Large intestine (tissue), 3 donors: ENCODE measurements at regions not wholly inside any gene's neighbourhood (a gene's known extent, or its start where the extent isn't known, plus 50 kb on each side); places are given as distances from the start of the nearest gene placed in this dataset.

Experiments
- DNase-seq, 2 donors: peaks; one replicate each; pipeline versions ENCODE4 v3.0.0 to v3.0.0-alpha.2; 2013
- H3K27ac ChIP-seq: one replicate; pipeline ENCODE4 v1.5.1; 2013; ENCODE audit warnings: low read length
- H3K27me3 ChIP-seq: 2 replicates; pipeline ENCODE4 v1.6.1; 2013; ENCODE audit warnings: low read length; ENCODE audit not compliant: control insufficient read depth, insufficient read depth
- H3K36me3 ChIP-seq: 2 replicates; pipeline ENCODE4 v1.6.1; 2013; ENCODE audit warnings: low read length; ENCODE audit not compliant: control insufficient read depth, insufficient read depth
- H3K4me1 ChIP-seq: one replicate; pipeline ENCODE4 v1.6.1; 2013; ENCODE audit warnings: low read length; ENCODE audit not compliant: control insufficient read depth, insufficient read depth
- H3K4me3 ChIP-seq: one replicate; pipeline ENCODE4 v1.5.1; 2013; ENCODE audit warnings: low read length
- H3K9me3 ChIP-seq: one replicate; pipeline ENCODE4 v1.6.1; 2013; ENCODE audit warnings: mild to moderate bottlenecking, low read depth, low read length, moderate library complexity; ENCODE audit not compliant: control insufficient read depth
- WGBS: methylation state at CpG from one replicate; pipeline ENCODE4 v1.1.5; 2013; ENCODE audit warnings: low lambda C conversion rate; ENCODE audit not compliant: insufficient coverage; 5-methylcytosine and 5-hydroxymethylcytosine counted together

DNA sequence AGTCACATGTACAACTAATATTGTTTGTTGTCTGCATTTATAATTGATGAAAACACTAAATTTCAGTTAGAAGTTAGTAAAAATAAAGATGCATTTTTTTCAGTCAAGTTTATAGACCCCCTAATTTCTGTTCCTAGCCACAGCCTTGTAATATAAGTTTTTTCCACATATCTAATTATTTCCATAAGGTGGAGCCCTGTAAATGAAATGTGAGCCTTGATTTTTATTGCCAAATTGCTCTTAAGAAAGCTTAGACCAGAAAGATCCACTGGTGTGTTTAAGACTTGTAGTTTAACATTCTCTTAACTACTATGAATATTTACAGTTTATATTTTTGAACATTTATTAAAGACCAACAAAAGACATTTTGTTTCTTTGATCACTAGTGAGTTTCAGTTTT lies 322.1 kb upstream of the RGS6 start:
- Histone ChIP-seq H3K36me3 (no peaks in the 10 kb centered on the region), H3K27ac (no peak overlapping the region), H3K4me1 (no peaks in the 10 kb centered on the region), H3K4me3 (no peak overlapping the region), H3K9me3 (peaks cover 3% of the 10 kb centered on the region), H3K27me3 (no peaks in the 10 kb centered on the region)
- no peak for DNase-seq

GRCh38 chr14:71610797-71611196 lies 321.4 kb upstream of the RGS6 start:
- no peak overlapping the region for H3K4me3 ChIP-seq
- WGBS = no CpG with 5 or more reads among the region's 1 CpG
- no peak for DNase-seq
- no peaks in the 10 kb centered on the region for H3K9me3 ChIP-seq
- H3K36me3 ChIP-seq = no peaks in the 10 kb centered on the region
- no peaks in the 10 kb centered on the region for H3K4me1 ChIP-seq
- no peaks in the 10 kb centered on the region for H3K27me3 ChIP-seq
- H3K27ac ChIP-seq = no peak overlapping the region

- Histone ChIP-seq H3K9me3 (no peaks in the 10 kb centered on the region), H3K36me3 (no peaks in the 10 kb centered on the region), H3K27ac (no peak overlapping the region), H3K4me1 (no peaks in the 10 kb centered on the region), H3K27me3 (no peaks in the 10 kb centered on the region), H3K4me3 (no peak overlapping the region)
- DNase-seq = no peak
- WGBS = no CpG with 5 or more reads among the region's 1 CpG
Measured at GRCh38 chr14:71613168-71613567, 319.1 kb upstream of the RGS6 start.

GRCh38 chr14:71616013-71616412 lies 316.2 kb upstream of the RGS6 start:
- peaks cover 4% of the 10 kb centered on the region for H3K36me3 ChIP-seq
- no peaks in the 10 kb centered on the region for H3K27me3 ChIP-seq
- no peak overlapping the region for H3K27ac ChIP-seq
- no peak overlapping the region for H3K4me3 ChIP-seq
- H3K9me3 ChIP-seq = no peaks in the 10 kb centered on the region
- 100% methylated on average over 2 of the region's 2 CpGs for WGBS
- DNase-seq = no peak
- no peaks in the 10 kb centered on the region for H3K4me1 ChIP-seq

DNA sequence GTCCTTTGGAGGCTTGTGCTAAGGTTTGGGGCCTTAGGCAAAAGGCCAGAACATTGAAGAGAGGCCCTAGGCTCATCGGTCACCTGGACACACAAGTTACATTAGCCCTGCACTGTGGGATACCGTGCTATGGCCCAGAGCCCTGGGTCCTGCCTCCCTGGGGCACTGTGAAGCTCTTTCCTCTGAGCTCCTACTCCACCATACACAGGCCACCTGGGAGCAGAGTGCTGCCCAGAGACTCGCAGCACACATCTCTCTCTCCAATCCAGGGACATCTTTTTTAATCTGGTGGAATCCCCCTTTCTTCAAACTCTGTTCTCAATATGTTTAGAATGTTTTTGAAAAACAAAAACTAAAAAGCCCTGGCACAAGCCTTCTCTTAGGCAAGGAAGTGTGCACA lies 314.2 kb upstream of the RGS6 start:
- WGBS = no CpG with 5 or more reads among the region's 3 CpGs

GRCh38 chr14:71618716-71619115 lies 313.5 kb upstream of the RGS6 start:
- WGBS = 100% methylated on average over 3 of the region's 5 CpGs
- H3K4me3 ChIP-seq = no peak overlapping the region
- no peaks in the 10 kb centered on the region for H3K4me1 ChIP-seq
- DNase-seq = no peak
- no peak overlapping the region for H3K27ac ChIP-seq
- H3K36me3 ChIP-seq = peaks cover 5% of the 10 kb centered on the region
- H3K9me3 ChIP-seq = no peaks in the 10 kb centered on the region
- no peaks in the 10 kb centered on the region for H3K27me3 ChIP-seq

More for the DNA sequence above, 314.2 kb upstream of the RGS6 start:
- no peaks in the 10 kb centered on the region for H3K27me3 ChIP-seq
- no peaks in the 10 kb centered on the region for H3K4me1 ChIP-seq
- no peaks in the 10 kb centered on the region for H3K9me3 ChIP-seq
- peaks cover 4% of the 10 kb centered on the region for H3K36me3 ChIP-seq
- H3K4me3 ChIP-seq = no peak overlapping the region
- H3K27ac ChIP-seq = no peak overlapping the region
- DNase-seq = no peak

DNA sequence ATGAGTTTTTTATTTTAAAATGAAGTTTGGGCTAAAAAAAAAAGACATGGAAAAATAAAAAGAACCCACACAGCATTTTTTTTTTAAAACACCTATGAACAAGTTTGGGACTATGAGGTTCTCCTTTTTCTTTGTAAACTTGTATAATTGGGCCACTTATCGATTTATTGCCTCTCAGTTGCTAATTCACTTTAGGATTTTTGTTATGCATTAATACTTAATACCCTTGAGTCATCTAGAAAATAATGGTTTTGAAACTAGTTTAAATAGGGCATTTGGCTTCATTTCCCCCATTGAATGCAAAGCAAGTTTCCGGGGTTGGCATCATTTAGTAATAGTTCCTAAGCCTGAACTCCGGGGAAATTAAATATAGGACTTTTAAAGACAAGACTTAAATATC lies 312.8 kb upstream of the RGS6 start:
- Histone ChIP-seq H3K4me3 (no peak overlapping the region), H3K27me3 (no peaks in the 10 kb centered on the region), H3K27ac (no peak overlapping the region), H3K9me3 (no peaks in the 10 kb centered on the region), H3K36me3 (peaks cover 9% of the 10 kb centered on the region), H3K4me1 (no peaks in the 10 kb centered on the region)
- DNase-seq = no peak
- 100% methylated on average over 1 of the region's 3 CpGs for WGBS

DNA sequence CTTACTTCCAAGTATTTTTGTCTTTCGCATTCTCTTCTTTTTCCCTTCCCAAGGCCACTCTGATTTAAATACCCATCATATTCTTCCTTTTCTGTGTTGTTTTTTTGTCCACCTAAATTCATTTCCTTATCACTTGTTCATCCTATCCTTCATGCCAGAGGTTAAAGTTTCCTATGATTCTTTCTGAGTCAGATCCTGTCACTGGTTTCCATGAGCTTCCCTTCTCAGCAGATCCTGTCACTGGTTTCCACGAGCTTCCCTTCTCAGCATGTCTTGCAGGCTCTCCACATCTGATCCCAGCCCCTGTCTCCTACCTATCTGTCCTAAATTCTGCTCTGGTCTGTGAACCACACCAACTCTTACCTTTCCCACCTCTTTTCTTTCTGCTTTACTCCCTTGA lies 311.8 kb upstream of the RGS6 start:
- 100% methylated on average over 2 of the region's 2 CpGs for WGBS
- no peak overlapping the region for H3K4me3 ChIP-seq
- H3K27me3 ChIP-seq = no peaks in the 10 kb centered on the region
- DNase-seq = no peak
- H3K36me3 ChIP-seq = peaks cover 11% of the 10 kb centered on the region
- H3K4me1 ChIP-seq = no peaks in the 10 kb centered on the region
- no peak overlapping the region for H3K27ac ChIP-seq
- no peaks in the 10 kb centered on the region for H3K9me3 ChIP-seq

DNA sequence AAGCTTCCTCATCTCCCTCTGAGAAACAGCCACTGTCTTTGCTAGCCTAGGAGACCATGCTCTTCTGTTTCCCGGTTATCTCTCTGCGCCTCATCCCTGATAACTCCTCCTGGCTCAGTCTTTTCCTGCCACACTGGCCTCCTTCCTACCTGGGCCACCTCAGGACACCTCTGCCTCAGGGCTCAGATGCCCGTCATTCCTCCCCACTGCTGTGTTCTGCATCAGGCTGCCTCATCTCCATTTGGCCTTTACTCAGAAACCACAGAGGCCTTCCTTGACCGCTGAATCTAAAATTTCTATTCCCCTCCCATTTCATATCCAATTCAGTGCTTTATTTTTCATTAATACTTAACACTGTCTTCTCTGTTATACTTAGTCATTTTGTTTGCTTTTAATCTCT lies 311.0 kb upstream of the RGS6 start:
- DNase-seq = no peak
- Histone ChIP-seq H3K36me3 (peaks cover 11% of the 10 kb centered on the region), H3K27ac (no peak overlapping the region), H3K4me3 (no peak overlapping the region), H3K27me3 (no peaks in the 10 kb centered on the region), H3K4me1 (no peaks in the 10 kb centered on the region), H3K9me3 (no peaks in the 10 kb centered on the region)
- no CpG with 5 or more reads among the region's 4 CpGs for WGBS

DNA sequence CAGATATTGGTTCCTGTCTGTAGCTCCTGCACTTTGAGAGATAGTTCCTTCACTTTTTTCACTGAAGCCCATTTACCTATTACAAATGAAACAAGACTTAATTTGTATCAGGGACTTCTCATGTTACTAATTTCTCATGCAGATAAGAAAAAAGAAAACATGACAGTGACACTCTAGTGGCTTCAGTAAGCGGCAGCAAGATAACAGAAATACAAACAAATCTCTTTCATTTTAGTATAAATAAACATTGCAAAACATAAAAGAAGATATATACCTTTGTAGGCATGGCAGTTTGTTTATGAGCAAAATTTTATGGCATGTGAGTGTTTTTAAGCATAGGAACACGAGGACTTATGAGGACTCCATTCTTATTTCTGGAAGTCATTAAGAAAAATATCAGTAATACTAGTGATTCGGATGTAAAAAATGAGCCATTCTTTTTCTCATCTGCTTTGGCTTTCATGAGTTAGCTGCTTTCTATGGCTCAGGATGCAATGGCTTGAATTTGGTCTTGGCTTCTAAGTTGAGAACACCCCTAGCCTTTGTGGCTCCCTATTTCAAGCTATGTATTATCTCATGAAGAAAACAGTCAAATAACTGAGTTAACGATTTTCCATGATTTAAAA lies 310.1 kb upstream of the RGS6 start:
- WGBS = 86% methylated on average over 3 of the region's 4 CpGs
- Histone ChIP-seq H3K27ac (no peak overlapping the region), H3K4me1 (no peaks in the 10 kb centered on the region), H3K4me3 (no peak overlapping the region), H3K9me3 (no peaks in the 10 kb centered on the region), H3K27me3 (no peaks in the 10 kb centered on the region), H3K36me3 (peaks cover 11% of the 10 kb centered on the region)
- no peak for DNase-seq

GRCh38 chr14:71623939-71624338 lies 308.3 kb upstream of the RGS6 start:
- Histone ChIP-seq H3K36me3 (peaks cover 9% of the 10 kb centered on the region), H3K9me3 (no peaks in the 10 kb centered on the region), H3K27me3 (no peaks in the 10 kb centered on the region), H3K4me3 (no peak overlapping the region), H3K4me1 (no peaks in the 10 kb centered on the region), H3K27ac (no peak overlapping the region)
- 100% methylated on average over 1 of the region's 8 CpGs for WGBS
- DNase-seq = no peak
